ENCODE measurements at regions not wholly inside any gene's neighbourhood (a gene's known extent, or its start where the extent isn't known, plus 50 kb on each side); places are given as distances from the start of the nearest gene placed in this dataset.

- no peaks in the 10 kb centered on the region for H3K36me3 ChIP-seq (ENCODE audit: control insufficient read depth, insufficient read depth, low read length)
- H3K27ac ChIP-seq (ENCODE audit: low read depth, low read length, severe bottlenecking) = no peak overlapping the region
- H3K4me1 ChIP-seq (ENCODE audit: control insufficient read depth, insufficient read depth, low read length, poor library complexity, severe bottlenecking) = peaks cover 5% of the 10 kb centered on the region
- no peaks in the 10 kb centered on the region for H3K9me3 ChIP-seq (ENCODE audit: control insufficient read depth, low read length)
- WGBS, 2 experiments (ENCODE audit: insufficient coverage in 2 of 2) = 83 to 90% methylated on average over 1 to 2 of the region's 2 CpGs
- H3K4me3 ChIP-seq (ENCODE audit: extremely low read depth, insufficient read depth, low read length, poor library complexity, severe bottlenecking) = no peak overlapping the region
Measured at GRCh38 chr4:34850421-34850820, 1393.9 kb downstream of the ARAP2 start.

GRCh38 chr4:34850968-34851367 lies 1393.3 kb downstream of the ARAP2 start:
- Histone ChIP-seq H3K9me3 (ENCODE audit: control insufficient read depth, low read length) (no peaks in the 10 kb centered on the region), H3K27ac (ENCODE audit: low read depth, low read length, severe bottlenecking) (no peak overlapping the region), H3K36me3 (ENCODE audit: control insufficient read depth, insufficient read depth, low read length) (no peaks in the 10 kb centered on the region), H3K4me3 (ENCODE audit: extremely low read depth, insufficient read depth, low read length, poor library complexity, severe bottlenecking) (no peak overlapping the region), H3K4me1 (ENCODE audit: control insufficient read depth, insufficient read depth, low read length, poor library complexity, severe bottlenecking) (peaks cover 5% of the 10 kb centered on the region)
- 94 to 96% methylated on average over 3 of the region's 4 CpGs for WGBS, 2 experiments (ENCODE audit: insufficient coverage in 2 of 2)

- Histone ChIP-seq H3K4me1 (ENCODE audit: control insufficient read depth, insufficient read depth, low read length, poor library complexity, severe bottlenecking) (peaks cover 5% of the 10 kb centered on the region), H3K9me3 (ENCODE audit: control insufficient read depth, low read length) (no peaks in the 10 kb centered on the region), H3K36me3 (ENCODE audit: control insufficient read depth, insufficient read depth, low read length) (no peaks in the 10 kb centered on the region), H3K4me3 (ENCODE audit: extremely low read depth, insufficient read depth, low read length, poor library complexity, severe bottlenecking) (no peak overlapping the region), H3K27ac (ENCODE audit: low read depth, low read length, severe bottlenecking) (no peak overlapping the region)
- 100% methylated on average over 2 of the region's 2 CpGs; no CpG with 5 or more reads in 1 of the 2 experiments for WGBS, 2 experiments (ENCODE audit: insufficient coverage in 2 of 2)
Measured at GRCh38 chr4:34851411-34851810, 1392.9 kb downstream of the ARAP2 start.

- Histone ChIP-seq H3K4me1 (ENCODE audit: control insufficient read depth, insufficient read depth, low read length, poor library complexity, severe bottlenecking) (peaks cover 5% of the 10 kb centered on the region), H3K4me3 (ENCODE audit: extremely low read depth, insufficient read depth, low read length, poor library complexity, severe bottlenecking) (no peak overlapping the region), H3K9me3 (ENCODE audit: control insufficient read depth, low read length) (no peaks in the 10 kb centered on the region), H3K27ac (ENCODE audit: low read depth, low read length, severe bottlenecking) (no peak overlapping the region), H3K36me3 (ENCODE audit: control insufficient read depth, insufficient read depth, low read length) (no peaks in the 10 kb centered on the region)
- 100% methylated on average over 1 of the region's 1 CpG for WGBS, 2 experiments (ENCODE audit: insufficient coverage in 2 of 2)
Measured at GRCh38 chr4:34854451-34854850, 1389.9 kb downstream of the ARAP2 start.

GRCh38 chr4:34861666-34862065 lies 1382.6 kb downstream of the ARAP2 start:
- WGBS, 2 experiments (ENCODE audit: insufficient coverage in 2 of 2) = no CpG with 5 or more reads among the region's 4 CpGs
- H3K9me3 ChIP-seq (ENCODE audit: control insufficient read depth, low read length) = no peaks in the 10 kb centered on the region
- H3K4me3 ChIP-seq (ENCODE audit: extremely low read depth, insufficient read depth, low read length, poor library complexity, severe bottlenecking) = no peak overlapping the region
- no peaks in the 10 kb centered on the region for H3K36me3 ChIP-seq (ENCODE audit: control insufficient read depth, insufficient read depth, low read length)
- no peak overlapping the region for H3K27ac ChIP-seq (ENCODE audit: low read depth, low read length, severe bottlenecking)
- H3K4me1 ChIP-seq (ENCODE audit: control insufficient read depth, insufficient read depth, low read length, poor library complexity, severe bottlenecking) = no peaks in the 10 kb centered on the region

- no peaks in the 10 kb centered on the region for H3K4me1 ChIP-seq (ENCODE audit: control insufficient read depth, insufficient read depth, low read length, poor library complexity, severe bottlenecking)
- 83% methylated on average over 1 of the region's 2 CpGs; no CpG with 5 or more reads in 1 of the 2 experiments for WGBS, 2 experiments (ENCODE audit: insufficient coverage in 2 of 2)
Measured at GRCh38 chr4:34878961-34879360, 1365.4 kb downstream of the ARAP2 start.

GRCh38 chr4:34880246-34880645 lies 1364.1 kb downstream of the ARAP2 start:
- H3K4me3 ChIP-seq (ENCODE audit: extremely low read depth, insufficient read depth, low read length, poor library complexity, severe bottlenecking) = no peak overlapping the region
- WGBS, 2 experiments (ENCODE audit: insufficient coverage in 2 of 2) = 61 to 77% methylated on average over 2 of the region's 2 CpGs
- no peaks in the 10 kb centered on the region for H3K36me3 ChIP-seq (ENCODE audit: control insufficient read depth, insufficient read depth, low read length)
- no peaks in the 10 kb centered on the region for H3K9me3 ChIP-seq (ENCODE audit: control insufficient read depth, low read length)
- no peaks in the 10 kb centered on the region for H3K4me1 ChIP-seq (ENCODE audit: control insufficient read depth, insufficient read depth, low read length, poor library complexity, severe bottlenecking)
- H3K27ac ChIP-seq (ENCODE audit: low read depth, low read length, severe bottlenecking) = no peak overlapping the region

More at GRCh38 chr4:34878961-34879360, 1365.4 kb downstream of the ARAP2 start:
- no peak overlapping the region for H3K4me3 ChIP-seq (ENCODE audit: extremely low read depth, insufficient read depth, low read length, poor library complexity, severe bottlenecking)
- no peaks in the 10 kb centered on the region for H3K36me3 ChIP-seq (ENCODE audit: control insufficient read depth, insufficient read depth, low read length)
- no peaks in the 10 kb centered on the region for H3K9me3 ChIP-seq (ENCODE audit: control insufficient read depth, low read length)
- H3K27ac ChIP-seq (ENCODE audit: low read depth, low read length, severe bottlenecking) = no peak overlapping the region

DNA sequence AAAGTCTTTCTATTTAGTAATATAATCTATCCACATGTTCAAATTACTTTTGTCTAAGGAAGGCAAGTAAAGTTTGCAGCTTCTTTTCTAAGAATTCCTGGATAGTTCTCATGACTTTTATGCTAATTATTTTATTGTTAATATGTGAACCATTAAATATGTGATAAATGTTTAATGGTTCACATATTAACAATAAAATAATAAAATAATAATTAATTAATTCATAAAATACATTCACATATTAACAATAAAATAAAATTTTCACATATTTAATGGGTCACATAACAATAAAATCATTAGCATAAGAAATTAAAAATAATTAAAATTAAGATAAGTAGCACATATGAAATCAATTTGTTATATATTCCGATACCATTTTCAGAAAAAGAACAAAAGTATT lies 1352.4 kb downstream of the ARAP2 start:
- H3K4me1 ChIP-seq (ENCODE audit: control insufficient read depth, insufficient read depth, low read length, poor library complexity, severe bottlenecking) = no peaks in the 10 kb centered on the region
- H3K27ac ChIP-seq (ENCODE audit: low read depth, low read length, severe bottlenecking) = no peak overlapping the region
- no peaks in the 10 kb centered on the region for H3K9me3 ChIP-seq (ENCODE audit: control insufficient read depth, low read length)
- no peak overlapping the region for H3K4me3 ChIP-seq (ENCODE audit: extremely low read depth, insufficient read depth, low read length, poor library complexity, severe bottlenecking)
- no CpG with 5 or more reads among the region's 1 CpG for WGBS, 2 experiments (ENCODE audit: insufficient coverage in 2 of 2)
- H3K36me3 ChIP-seq (ENCODE audit: control insufficient read depth, insufficient read depth, low read length) = no peaks in the 10 kb centered on the region

- no peak overlapping the region for H3K4me3 ChIP-seq (ENCODE audit: extremely low read depth, insufficient read depth, low read length, poor library complexity, severe bottlenecking)
- H3K4me1 ChIP-seq (ENCODE audit: control insufficient read depth, insufficient read depth, low read length, poor library complexity, severe bottlenecking) = no peaks in the 10 kb centered on the region
- no peaks in the 10 kb centered on the region for H3K36me3 ChIP-seq (ENCODE audit: control insufficient read depth, insufficient read depth, low read length)
- no CpG with 5 or more reads among the region's 3 CpGs for WGBS, 2 experiments (ENCODE audit: insufficient coverage in 2 of 2)
- no peak overlapping the region for H3K27ac ChIP-seq (ENCODE audit: low read depth, low read length, severe bottlenecking)
- H3K9me3 ChIP-seq (ENCODE audit: control insufficient read depth, low read length) = no peaks in the 10 kb centered on the region
Measured at GRCh38 chr4:34893382-34893781, 1350.9 kb downstream of the ARAP2 start.

GRCh38 chr4:34920032-34920431 lies 1324.3 kb downstream of the ARAP2 start:
- H3K36me3 ChIP-seq (ENCODE audit: control insufficient read depth, insufficient read depth, low read length) = no peaks in the 10 kb centered on the region
- H3K9me3 ChIP-seq (ENCODE audit: control insufficient read depth, low read length) = no peaks in the 10 kb centered on the region
- no peak overlapping the region for H3K27ac ChIP-seq (ENCODE audit: low read depth, low read length, severe bottlenecking)
- H3K4me3 ChIP-seq (ENCODE audit: extremely low read depth, insufficient read depth, low read length, poor library complexity, severe bottlenecking) = no peak overlapping the region
- no peaks in the 10 kb centered on the region for H3K4me1 ChIP-seq (ENCODE audit: control insufficient read depth, insufficient read depth, low read length, poor library complexity, severe bottlenecking)
- 85 to 90% methylated on average over 2 of the region's 2 CpGs for WGBS, 2 experiments (ENCODE audit: insufficient coverage in 2 of 2)

- no CpG with 5 or more reads among the region's 3 CpGs for WGBS, 2 experiments (ENCODE audit: insufficient coverage in 2 of 2)
- no peaks in the 10 kb centered on the region for H3K36me3 ChIP-seq (ENCODE audit: control insufficient read depth, insufficient read depth, low read length)
- H3K4me3 ChIP-seq (ENCODE audit: extremely low read depth, insufficient read depth, low read length, poor library complexity, severe bottlenecking) = no peak overlapping the region
- no peak overlapping the region for H3K27ac ChIP-seq (ENCODE audit: low read depth, low read length, severe bottlenecking)
- H3K4me1 ChIP-seq (ENCODE audit: control insufficient read depth, insufficient read depth, low read length, poor library complexity, severe bottlenecking) = no peaks in the 10 kb centered on the region
- no peaks in the 10 kb centered on the region for H3K9me3 ChIP-seq (ENCODE audit: control insufficient read depth, low read length)
Measured at GRCh38 chr4:34921391-34921790, 1322.9 kb downstream of the ARAP2 start.

Data from mesodermal cell (in vitro differentiated cells).